ENCODE measurements at regions not wholly inside any gene's neighbourhood (a gene's known extent, or its start where the extent isn't known, plus 50 kb on each side); places are given as distances from the start of the nearest gene placed in this dataset.

DNA sequence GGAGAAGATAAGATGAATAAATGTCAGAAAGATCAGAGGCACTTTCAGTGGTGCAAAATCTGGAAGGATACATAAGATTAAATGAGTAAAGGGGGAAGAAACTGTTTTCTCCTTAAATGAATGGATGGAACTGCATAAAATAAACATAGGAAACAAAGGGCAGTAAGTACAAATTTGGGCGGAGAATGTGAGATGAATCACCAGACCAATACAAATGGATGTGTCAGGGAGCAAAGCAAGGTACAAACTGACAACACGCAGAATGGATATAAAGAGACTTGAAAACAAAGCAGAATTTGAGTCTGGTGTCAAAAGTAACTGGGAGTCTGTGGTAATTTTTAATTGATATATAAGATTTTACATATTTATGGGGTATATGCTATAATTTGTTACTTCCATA lies 175.3 kb upstream of the PCDH18 start:
- TF ChIP-seq CTCF (conservative IDR thresholded peaks at IDR 0.05; ENCODE audit: low read length) (no peak), EZH2phosphoT487 (IDR thresholded peaks at IDR 0.05; ENCODE audit: borderline replicate concordance, low read depth, low read length) (no peak)
